Keratinocyte (primary cell): ENCODE measurements at regions not wholly inside any gene's neighbourhood (a gene's known extent, or its start where the extent isn't known, plus 50 kb on each side); places are given as distances from the start of the nearest gene placed in this dataset.

Experiments
- DNase-seq: peaks from one replicate; pipeline ENCODE4 v3.0.0-alpha.2; 2011; ENCODE audit warnings: low read depth, missing footprints, low spot score
- FAIRE-seq: peaks from 2 replicates; lab custom pipeline; 2011; peaks lifted over from hg19 to GRCh38; lab: Jason Lieb, UNC
- H2AFZ ChIP-seq: 2 replicates; pipeline ENCODE4 v1.6.0; 2012; ENCODE audit warnings: low read length, control low read depth, inconsistent platforms; ENCODE audit not compliant: control insufficient read depth
- H3K27ac ChIP-seq: 2 replicates; pipeline ENCODE4 v1.5.1; 2011; ENCODE audit warnings: low read length; ENCODE audit not compliant: control insufficient read depth, insufficient read depth
- H3K27me3 ChIP-seq: 3 replicates; pipeline ENCODE4 v1.6.0; 2011; ENCODE audit warnings: low read length; ENCODE audit not compliant: control insufficient read depth, insufficient read depth; ENCODE audit errors: extremely low read depth
- H3K36me3 ChIP-seq, 2 experiments: 2 replicates in 1 of 2; 3 replicates in 1 of 2; pipeline ENCODE4 v1.5.1; 2011; ENCODE audit warnings: low read length in 2 of 2, mild to moderate bottlenecking in 1 of 2; ENCODE audit not compliant: control insufficient read depth in 2 of 2, insufficient read depth in 2 of 2; ENCODE audit errors: extremely low read depth in 1 of 2
- H3K4me1 ChIP-seq: 3 replicates; pipeline ENCODE4 v1.5.1; 2011; ENCODE audit warnings: low read length; ENCODE audit not compliant: control insufficient read depth, insufficient read depth; ENCODE audit errors: extremely low read depth
- H3K4me2 ChIP-seq: 3 replicates; pipeline ENCODE4 v1.6.0; 2011; ENCODE audit warnings: low read depth, low read length; ENCODE audit not compliant: control insufficient read depth, insufficient read depth; ENCODE audit errors: extremely low read depth
- H3K4me3 ChIP-seq, 3 experiments: fragments of 200-600 bp in 1 of 3; sonication (generic) in 1 of 3; 2 replicates in 2 of 3; 3 replicates in 1 of 3; pipeline ENCODE4 v1.5.1; 2011 to 2016; ENCODE audit warnings: low read length in 3 of 3, mild to moderate bottlenecking in 3 of 3, control low read depth in 2 of 3, inconsistent platforms in 1 of 3, low read depth in 1 of 3, mixed read lengths in 1 of 3, mixed run types in 1 of 3, moderate library complexity in 1 of 3; ENCODE audit not compliant: control insufficient read depth in 2 of 3, insufficient read depth in 2 of 3; ENCODE audit errors: extremely low read depth in 1 of 3
- H3K79me2 ChIP-seq: 2 replicates; pipeline ENCODE4 v1.6.0; 2012; ENCODE audit warnings: low read length; ENCODE audit not compliant: control insufficient read depth, insufficient read depth
- H3K9ac ChIP-seq: 3 replicates; pipeline ENCODE4 v1.6.0; 2011; ENCODE audit warnings: low read length; ENCODE audit not compliant: control insufficient read depth, insufficient read depth; ENCODE audit errors: extremely low read depth
- H3K9me1 ChIP-seq: 3 replicates; pipeline ENCODE4 v1.6.0; 2011; ENCODE audit warnings: low read length; ENCODE audit not compliant: control insufficient read depth, insufficient read depth; ENCODE audit errors: extremely low read depth
- H3K9me3 ChIP-seq: 2 replicates; pipeline ENCODE4 v1.5.1; 2012; ENCODE audit warnings: low read depth, low read length; ENCODE audit not compliant: control insufficient read depth
- H4K20me1 ChIP-seq: 3 replicates; pipeline ENCODE4 v1.6.0; 2011; ENCODE audit warnings: low read length; ENCODE audit not compliant: control insufficient read depth, insufficient read depth; ENCODE audit errors: extremely low read depth
- CTCF ChIP-seq, 3 experiments: IDR thresholded peaks in 1 of 3; conservative IDR thresholded peaks in 1 of 3; optimal IDR thresholded peaks in 1 of 3; 2 replicates in 2 of 3; 3 replicates in 1 of 3; pipeline versions ENCODE3 to v1.5.1; 2011; ENCODE audit warnings: low read length in 3 of 3, mild to moderate bottlenecking in 3 of 3, moderate library complexity in 2 of 3, control low read depth in 1 of 3, inconsistent platforms in 1 of 3; ENCODE audit not compliant: insufficient read depth in 2 of 3; ENCODE audit errors: extremely low read depth in 1 of 3
- EZH2 ChIP-seq: IDR thresholded peaks from one replicate; pipeline ENCODE4 v1.6.1; 2012; ENCODE audit warnings: inconsistent platforms, mild to moderate bottlenecking, low read length, moderate library complexity
- dilution Hi-C: fragments of 300-500 bp; cut with MboI; formaldehyde crosslinking; loops from one replicate; pipeline ENCODE4 v1.7.0; 2020; ENCODE audit warnings: low sequenced_read_pairs; ENCODE audit not compliant: extremely low pct_ligation_motif_present

- H3K4me1 ChIP-seq: no peaks in the 10 kb centered on the region
- no peaks in the 10 kb centered on the region for H3K9me1 ChIP-seq
- H3K36me3 ChIP-seq: no peaks in the 10 kb centered on the region
- no peak for TF ChIP-seq EZH2
- no peak for TF ChIP-seq CTCF (optimal IDR thresholded peaks at IDR 0.05 in 1 of 3, IDR thresholded peaks at IDR 0.05 in 1 of 3, conservative IDR thresholded peaks at IDR 0.05 in 1 of 3; ENCODE audit: extremely low read depth in 1 of 3, insufficient read depth in 2 of 3, low read length in 3 of 3)
- no peak overlapping the region for H2AFZ ChIP-seq
- no peaks in the 10 kb centered on the region for H4K20me1 ChIP-seq
- no peak overlapping the region for H3K27ac ChIP-seq
- dilution Hi-C loops: no loop called here
- no peak for DNase-seq
- H3K4me3 ChIP-seq: no peak overlapping the region
- no peak overlapping the region for H3K4me2 ChIP-seq
- no peaks in the 10 kb centered on the region for H3K79me2 ChIP-seq
- H3K27me3 ChIP-seq: no peaks in the 10 kb centered on the region
- H3K9ac ChIP-seq: no peak overlapping the region
- FAIRE-seq: no peak
- H3K9me3 ChIP-seq: no peaks in the 10 kb centered on the region
Measured at GRCh38 chr13:84962849-84963248, 836.4 kb downstream of the SLITRK6 start.

GRCh38 chr13:84962141-84962750 lies 837.0 kb downstream of the SLITRK6 start:
- Histone ChIP-seq H3K4me2 (no peak overlapping the region), H3K9me1 (no peaks in the 10 kb centered on the region), H4K20me1 (no peaks in the 10 kb centered on the region), H3K9ac (no peak overlapping the region), H2AFZ (no peak overlapping the region), H3K4me3 (no peak overlapping the region), H3K27me3 (no peaks in the 10 kb centered on the region), H3K9me3 (no peaks in the 10 kb centered on the region), H3K79me2 (no peaks in the 10 kb centered on the region), H3K27ac (no peak overlapping the region), H3K36me3 (no peaks in the 10 kb centered on the region), H3K4me1 (no peaks in the 10 kb centered on the region)
- TF ChIP-seq CTCF (optimal IDR thresholded peaks at IDR 0.05 in 1 of 3, IDR thresholded peaks at IDR 0.05 in 1 of 3, conservative IDR thresholded peaks at IDR 0.05 in 1 of 3; ENCODE audit: extremely low read depth in 1 of 3, insufficient read depth in 2 of 3, low read length in 3 of 3) (no peak), EZH2 (no peak)
- FAIRE-seq (no peak), DNase-seq (no peak)
- dilution Hi-C loops: no loop called here
